ENCODE measurements at regions not wholly inside any gene's neighbourhood (a gene's known extent, or its start where the extent isn't known, plus 50 kb on each side); places are given as distances from the start of the nearest gene placed in this dataset.

GRCh38 chr1:224534731-224535130 lies 81.4 kb upstream of the CNIH3 start:
- CTCF ChIA-PET, result no interaction called here
- no TSS peak for BruUV-seq (replicated peaks)
- no peak overlapping the region for H3K4me3 Mint-ChIP-seq (ENCODE audit: low read depth, unreplicated experiment)
- no peaks in the 10 kb centered on the region for H3K36me3 Mint-ChIP-seq (ENCODE audit: insufficient read depth, unreplicated experiment)
- TF ChIP-seq CTCF (IDR thresholded peaks at IDR 0.05; ENCODE audit: unreplicated experiment), result no peak
- no peak for DNase-seq
- no peak overlapping the region for H3K27ac Mint-ChIP-seq (ENCODE audit: unreplicated experiment)
- no peaks in the 10 kb centered on the region for H3K9me3 Mint-ChIP-seq (ENCODE audit: low read depth, unreplicated experiment)
- intact Hi-C loops (cut with micrococcal nuclease; ENCODE audit: unreplicated experiment), result no loop called here
- no peaks in the 10 kb centered on the region for H3K4me1 Mint-ChIP-seq (ENCODE audit: low read depth, unreplicated experiment)
- no peaks in the 10 kb centered on the region for H3K27me3 Mint-ChIP-seq (ENCODE audit: unreplicated experiment)

- H3K4me1 Mint-ChIP-seq (ENCODE audit: low read depth, unreplicated experiment), result no peaks in the 10 kb centered on the region
- H3K4me3 Mint-ChIP-seq (ENCODE audit: low read depth, unreplicated experiment), result no peak overlapping the region
- CTCF ChIA-PET, result interaction anchor here (0.5 to 0.7 kb wide), 2 partner anchors 168 to 1031 kb away, joined by 3 to 7 read pairs; no protein-coding TSS in a partner anchor
- H3K27ac Mint-ChIP-seq (ENCODE audit: unreplicated experiment), result no peak overlapping the region
- no peaks in the 10 kb centered on the region for H3K27me3 Mint-ChIP-seq (ENCODE audit: unreplicated experiment)
- H3K36me3 Mint-ChIP-seq (ENCODE audit: insufficient read depth, unreplicated experiment), result no peaks in the 10 kb centered on the region
- H3K9me3 Mint-ChIP-seq (ENCODE audit: low read depth, unreplicated experiment), result no peaks in the 10 kb centered on the region
- DNase-seq, result no peak
- intact Hi-C loops (cut with micrococcal nuclease; ENCODE audit: unreplicated experiment), result no loop called here
- no TSS peak for BruUV-seq (replicated peaks)
- TF ChIP-seq CTCF (IDR thresholded peaks at IDR 0.05; ENCODE audit: unreplicated experiment), result no peak
Observed at GRCh38 chr1:224535641-224536040, 80.5 kb upstream of the CNIH3 start.

GRCh38 chr1:224539971-224540370 lies 76.1 kb upstream of the CNIH3 start:
- H3K27me3 Mint-ChIP-seq (ENCODE audit: unreplicated experiment), result no peaks in the 10 kb centered on the region
- no peaks in the 10 kb centered on the region for H3K36me3 Mint-ChIP-seq (ENCODE audit: insufficient read depth, unreplicated experiment)
- intact Hi-C loops (cut with micrococcal nuclease; ENCODE audit: unreplicated experiment), result no loop called here
- no peak overlapping the region for H3K27ac Mint-ChIP-seq (ENCODE audit: unreplicated experiment)
- peaks cover 3% of the 10 kb centered on the region for H3K9me3 Mint-ChIP-seq (ENCODE audit: low read depth, unreplicated experiment)
- peaks cover 25% of the 10 kb centered on the region for H3K4me1 Mint-ChIP-seq (ENCODE audit: low read depth, unreplicated experiment)
- BruUV-seq (replicated peaks), result no TSS peak
- H3K4me3 Mint-ChIP-seq (ENCODE audit: low read depth, unreplicated experiment), result no peak overlapping the region
- CTCF ChIA-PET, result no interaction called here
- no peak for TF ChIP-seq CTCF (IDR thresholded peaks at IDR 0.05; ENCODE audit: unreplicated experiment)
- DNase-seq, result no peak

GRCh38 chr1:224540535-224540934 lies 75.6 kb upstream of the CNIH3 start:
- intact Hi-C loops (cut with micrococcal nuclease; ENCODE audit: unreplicated experiment), result no loop called here
- BruUV-seq (replicated peaks), result no TSS peak
- DNase-seq, result no peak
- Mint-ChIP-seq H3K36me3 (ENCODE audit: insufficient read depth, unreplicated experiment) (no peaks in the 10 kb centered on the region), H3K4me1 (ENCODE audit: low read depth, unreplicated experiment) (peaks cover 25% of the 10 kb centered on the region), H3K27ac (ENCODE audit: unreplicated experiment) (no peak overlapping the region), H3K4me3 (ENCODE audit: low read depth, unreplicated experiment) (no peak overlapping the region), H3K27me3 (ENCODE audit: unreplicated experiment) (no peaks in the 10 kb centered on the region), H3K9me3 (ENCODE audit: low read depth, unreplicated experiment) (peaks cover 3% of the 10 kb centered on the region)
- no peak for TF ChIP-seq CTCF (IDR thresholded peaks at IDR 0.05; ENCODE audit: unreplicated experiment)
- CTCF ChIA-PET, result no interaction called here
